Endothelial cell (in vitro differentiated cells): ENCODE measurements at regions not wholly inside any gene's neighbourhood (a gene's known extent, or its start where the extent isn't known, plus 50 kb on each side); places are given as distances from the start of the nearest gene placed in this dataset.

Source experiments
- DNase-seq: peaks from one replicate; pipeline ENCODE4 v3.0.0; 2021; ENCODE audit warnings: low spot score
- H3K27ac Mint-ChIP-seq: one replicate; pipeline ENCODE4 v1.8.0; 2021; ENCODE audit warnings: mixed read lengths, inconsistent platforms; ENCODE audit not compliant: unreplicated experiment
- H3K27me3 Mint-ChIP-seq: one replicate; pipeline ENCODE4 v1.8.0; 2021; ENCODE audit warnings: mild to moderate bottlenecking, moderate library complexity, mixed read lengths, inconsistent platforms; ENCODE audit not compliant: unreplicated experiment
- H3K36me3 Mint-ChIP-seq: one replicate; pipeline ENCODE4 v1.8.0; 2021; ENCODE audit warnings: mild to moderate bottlenecking, low read depth, mixed read lengths, inconsistent platforms; ENCODE audit not compliant: unreplicated experiment
- H3K4me1 Mint-ChIP-seq: one replicate; pipeline ENCODE4 v1.8.0; 2021; ENCODE audit warnings: mild to moderate bottlenecking, mixed read lengths, inconsistent platforms; ENCODE audit not compliant: unreplicated experiment
- H3K4me3 Mint-ChIP-seq: one replicate; pipeline ENCODE4 v1.8.0; 2021; ENCODE audit warnings: mild to moderate bottlenecking, mixed read lengths, inconsistent platforms; ENCODE audit not compliant: unreplicated experiment
- H3K9me3 Mint-ChIP-seq: one replicate; pipeline ENCODE4 v1.8.0; 2021; ENCODE audit warnings: mixed read lengths, inconsistent platforms; ENCODE audit not compliant: unreplicated experiment
- CTCF ChIP-seq: fragments of 200-600 bp; sonication (generic); IDR thresholded peaks from one replicate; pipeline ENCODE4 v1.5.0; 2021; ENCODE audit warnings: antibody characterized with exemption; ENCODE audit not compliant: unreplicated experiment

DNA sequence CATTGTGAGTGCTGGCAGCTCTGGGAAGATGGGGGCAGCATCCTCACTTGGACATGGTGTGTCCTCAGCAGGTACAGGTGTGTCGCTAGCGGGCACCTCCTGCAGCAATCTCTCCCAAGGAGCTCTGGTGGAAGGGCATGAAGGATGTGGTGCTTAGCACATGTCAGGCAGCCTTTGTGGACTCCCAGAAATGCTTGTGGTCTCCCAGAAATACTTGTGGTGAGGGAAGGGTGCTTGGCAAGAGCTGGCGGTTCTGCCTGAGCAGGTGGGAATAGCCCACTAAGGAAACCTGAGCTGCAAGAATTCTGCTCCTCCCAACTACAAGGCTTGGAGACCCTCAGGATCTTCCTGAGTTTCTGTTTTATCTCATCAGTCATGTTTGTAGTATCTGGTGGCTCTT, 371.6 kb downstream of the PRDM2 start:
- H3K36me3 Mint-ChIP-seq: no peaks in the 10 kb centered on the region
- DNase-seq: no peak
- no peak overlapping the region for H3K27ac Mint-ChIP-seq
- no peaks in the 10 kb centered on the region for H3K9me3 Mint-ChIP-seq
- no peak for TF ChIP-seq CTCF
- no peaks in the 10 kb centered on the region for H3K27me3 Mint-ChIP-seq
- no peak overlapping the region for H3K4me3 Mint-ChIP-seq
- H3K4me1 Mint-ChIP-seq: no peaks in the 10 kb centered on the region

- Mint-ChIP-seq H3K4me3 (no peak overlapping the region), H3K36me3 (no peaks in the 10 kb centered on the region), H3K27ac (no peak overlapping the region), H3K9me3 (no peaks in the 10 kb centered on the region), H3K27me3 (peaks cover 1% of the 10 kb centered on the region), H3K4me1 (peaks cover 7% of the 10 kb centered on the region)
- no peak for TF ChIP-seq CTCF
- no peak for DNase-seq
Observed at GRCh38 chr1:14080653-14081052, 380.7 kb downstream of the PRDM2 start.

- DNase-seq: no peak
- no peak overlapping the region for H3K27ac Mint-ChIP-seq
- no peaks in the 10 kb centered on the region for H3K36me3 Mint-ChIP-seq
- no peaks in the 10 kb centered on the region for H3K27me3 Mint-ChIP-seq
- no peak for TF ChIP-seq CTCF
- no peak overlapping the region for H3K4me3 Mint-ChIP-seq
- peaks cover 7% of the 10 kb centered on the region for H3K4me1 Mint-ChIP-seq
- H3K9me3 Mint-ChIP-seq: no peaks in the 10 kb centered on the region
Observed at GRCh38 chr1:14082331-14082730, 382.3 kb downstream of the PRDM2 start.

GRCh38 chr1:14083277-14083676, 383.3 kb downstream of the PRDM2 start:
- DNase-seq: no peak
- Mint-ChIP-seq H3K36me3 (no peaks in the 10 kb centered on the region), H3K27ac (no peak overlapping the region), H3K4me1 (peaks cover 7% of the 10 kb centered on the region), H3K4me3 (no peak overlapping the region), H3K9me3 (no peaks in the 10 kb centered on the region), H3K27me3 (no peaks in the 10 kb centered on the region)
- TF ChIP-seq CTCF: no peak

GRCh38 chr1:14083706-14084105, 383.7 kb downstream of the PRDM2 start:
- no peaks in the 10 kb centered on the region for H3K9me3 Mint-ChIP-seq
- H3K4me1 Mint-ChIP-seq: peaks cover 7% of the 10 kb centered on the region
- no peak for DNase-seq
- H3K27me3 Mint-ChIP-seq: no peaks in the 10 kb centered on the region
- no peak overlapping the region for H3K4me3 Mint-ChIP-seq
- no peak overlapping the region for H3K27ac Mint-ChIP-seq
- no peaks in the 10 kb centered on the region for H3K36me3 Mint-ChIP-seq
- TF ChIP-seq CTCF: no peak
